K562 (cell line): ENCODE measurements at regions not wholly inside any gene's neighbourhood (a gene's known extent, or its start where the extent isn't known, plus 50 kb on each side); places are given as distances from the start of the nearest gene placed in this dataset.

ENCODE experiments used
- ATAC-seq: fragments of 200-7000 bp; cut with Tn5 transposase; 3 replicates; pipeline ENCODE4 v1.9.1; 2020; ENCODE audit warnings: moderate library complexity
- BruUV-seq: library from RNA; stranded (reverse); fragments of 400-500 nt; replicated peaks from 2 replicates; lab custom pipeline; 2021; lab: Mats Ljungman, UMichigan
- CTCF ChIA-PET: fragments of 300-600 bp; formaldehyde crosslinking; extraction: SDS; loops from one replicate; lab custom pipeline; 2021; ENCODE audit warnings: low intra/inter-chr PET ratio; lab: Yijun Ruan, JAX
- POLR2A ChIA-PET: fragments of 300-600, 350-650 bp; sonication (Branson Sonifier 250); formaldehyde crosslinking; extraction: SDS; loops from one replicate; lab custom pipeline; 2021; ENCODE audit warnings: antibody characterized with exemption, inconsistent platforms; lab: Yijun Ruan, JAX
- DNase-seq, 4 experiments: peaks; one replicate each; pipeline versions ENCODE4 v3.0.0 to v3.0.0-alpha.2; 2011 to 2018; ENCODE audit warnings: low spot score in 3 of 4, mixed read lengths in 3 of 4; ENCODE audit errors: extremely low read depth in 1 of 4
- FAIRE-seq: peaks from 2 replicates; lab custom pipeline; 2011; peaks lifted over from hg19 to GRCh38; lab: Jason Lieb, UNC
- H2AFZ ChIP-seq: 2 replicates; pipeline ENCODE4 v1.6.0; 2011; ENCODE audit warnings: low read depth, low read length, control low read depth, inconsistent platforms
- H3K27ac ChIP-seq: fragments of 200-600 bp; 3 replicates; pipeline ENCODE4 v1.8.0; 2011; ENCODE audit warnings: low read depth, mild to moderate bottlenecking, control low read depth, inconsistent platforms, low read length, moderate library complexity, mixed read lengths; ENCODE audit errors: extremely low read depth
- H3K27me3 ChIP-seq, 2 experiments: fragments of 300-600 bp in 1 of 2; 2 replicates in 1 of 2; 3 replicates in 1 of 2; pipeline versions ENCODE4 v1.6.0 to v1.8.0; 2011; ENCODE audit warnings: inconsistent platforms in 2 of 2, low read length in 2 of 2, mild to moderate bottlenecking in 1 of 2, mixed read lengths in 1 of 2, moderate library complexity in 1 of 2; ENCODE audit not compliant: control insufficient read depth in 2 of 2, insufficient read depth in 2 of 2
- H3K36me3 ChIP-seq: fragments of 300-600 bp; 3 replicates; pipeline ENCODE4 v1.8.0; 2011; ENCODE audit warnings: mild to moderate bottlenecking, low read length, inconsistent platforms; ENCODE audit not compliant: control insufficient read depth, insufficient read depth
- H3K4me1 ChIP-seq, 2 experiments: fragments of 200-600 bp in 1 of 2; replicated peaks in 1 of 2; 2 replicates in 1 of 2; 3 replicates in 1 of 2; pipeline versions ENCODE4 v1.5.1 to v1.8.0; 2011; ENCODE audit warnings: inconsistent platforms in 2 of 2, low read length in 2 of 2, mild to moderate bottlenecking in 1 of 2, mixed read lengths in 1 of 2, moderate library complexity in 1 of 2; ENCODE audit not compliant: control insufficient read depth in 2 of 2, insufficient read depth in 2 of 2
- H3K4me2 ChIP-seq: 2 replicates; pipeline ENCODE4 v1.6.1; 2011; ENCODE audit warnings: low read length, control low read depth, inconsistent platforms, mixed read lengths; ENCODE audit not compliant: insufficient read depth
- H3K4me3 ChIP-seq: fragments of 200-600 bp; sonication (generic), shearing (Covaris generic); 2 replicates; pipeline ENCODE4 v1.5.1; 2016; ENCODE audit warnings: control low read depth, inconsistent platforms
- H3K79me2 ChIP-seq: fragments of 200-600 bp; 3 replicates; pipeline ENCODE4 v1.8.0; 2011; ENCODE audit warnings: low read length, inconsistent platforms; ENCODE audit not compliant: control insufficient read depth, insufficient read depth
- H3K9ac ChIP-seq, 2 experiments: 2 replicates each; pipeline versions ENCODE4 v1.6.0 to v1.6.1; 2011; ENCODE audit warnings: low read depth in 2 of 2, low read length in 2 of 2, control low read depth in 1 of 2, inconsistent platforms in 1 of 2, mild to moderate bottlenecking in 1 of 2, mixed read lengths in 1 of 2; ENCODE audit not compliant: insufficient read depth in 1 of 2
- H3K9me1 ChIP-seq: one replicate; pipeline ENCODE4 v1.6.0; 2011; ENCODE audit warnings: inconsistent platforms, mild to moderate bottlenecking, low read length, moderate library complexity; ENCODE audit not compliant: control insufficient read depth, insufficient read depth
- H3K9me3 ChIP-seq: replicated peaks from 2 replicates; pipeline ENCODE4 v1.5.1; 2011; ENCODE audit warnings: low read depth, low read length, inconsistent platforms; ENCODE audit not compliant: control insufficient read depth, insufficient read depth
- H4K20me1 ChIP-seq: replicated peaks from 2 replicates; pipeline ENCODE4 v1.6.1; 2011; ENCODE audit warnings: low read length, inconsistent platforms, mixed read lengths; ENCODE audit not compliant: control insufficient read depth, insufficient read depth
- KAT7 ChIP-seq: sonication (generic); formaldehyde crosslinking; IDR thresholded peaks from 2 replicates; pipeline ENCODE4 v1.8.0; 2022; ENCODE audit warnings: missing genetic modification reagents, mild to moderate bottlenecking, borderline replicate concordance
- NFIX ChIP-seq: fragments of 250-450 bp; sonication (Bioruptor Pico); IDR thresholded peaks from 2 replicates; pipeline ENCODE4 v1.4.0; 2020; ENCODE audit warnings: low read depth, mild to moderate bottlenecking, moderate library complexity
- SMAD4 ChIP-seq: fragments of 250-450 bp; sonication (Bioruptor Pico); conservative IDR thresholded peaks from 2 replicates; pipeline ENCODE4 v1.8.0; 2021; ENCODE audit warnings: inconsistent platforms, mild to moderate bottlenecking, moderate library complexity
- TRIM28 ChIP-seq: fragments of 450-650 bp; IDR thresholded peaks from 2 replicates; pipeline ENCODE4 v1.6.1; 2017
- USF2 ChIP-seq: sonication (generic); formaldehyde crosslinking; IDR thresholded peaks from 2 replicates; pipeline ENCODE4 v1.5.0; 2020; ENCODE audit warnings: missing genetic modification reagents
- ZC3H11A ChIP-seq: IDR thresholded peaks from 2 replicates; pipeline ENCODE4 v1.6.1; 2012; ENCODE audit warnings: low read depth, low read length, improper control_type of control experiment
- ZFP36 ChIP-seq: fragments of 150-350 bp; IDR thresholded peaks from 2 replicates; pipeline ENCODE4 v1.6.1; 2018; ENCODE audit warnings: low read length, low read depth; ENCODE audit not compliant: partially characterized antibody
- ZNF431 ChIP-seq: sonication (generic); formaldehyde crosslinking; IDR thresholded peaks from 2 replicates; pipeline ENCODE4 v1.8.0; 2022; ENCODE audit warnings: mild to moderate bottlenecking, missing genetic modification reagents
- ZNF444 ChIP-seq: fragments of 250-450 bp; sonication (Bioruptor Pico); IDR thresholded peaks from 2 replicates; pipeline ENCODE4 v1.4.0; 2020; ENCODE audit warnings: mild to moderate bottlenecking, moderate library complexity
- WGBS: fragments of 100-300 bp; shearing (Covaris generic); methylation state at CpG from one replicate; pipeline ENCODE4 v1.1.6; 2016; ENCODE audit warnings: low coverage, mixed read lengths; ENCODE audit not compliant: insufficient coverage; ENCODE audit errors: missing lambda C conversion rate; 5-methylcytosine and 5-hydroxymethylcytosine counted together
- in situ Hi-C: fragments of 300-500 bp; cut with MboI; formaldehyde crosslinking; loops from 4 replicates; pipeline ENCODE4 v1.15.0; 2018; ENCODE audit warnings: inconsistent platforms, mixed read lengths
- intact Hi-C: fragments of 100-400 bp; cut with micrococcal nuclease; formaldehyde crosslinking; loops from 2 replicates; pipeline ENCODE4 v1.14.2; 2022

GRCh38 chr6:14472255-14472985, 354.8 kb downstream of the CD83 start:
- peak; percentile 32 for TF ChIP-seq ZFP36
- peak; percentile 26; the same call in 1 of the 2 replicates for TF ChIP-seq TRIM28
- TF ChIP-seq USF2 (CRISPR knock-in tag) = no peak
- no peak for TF ChIP-seq ZNF444 (CRISPR knock-in tag)
- no peak for TF ChIP-seq NFIX (CRISPR knock-in tag)
- no peak for TF ChIP-seq KAT7 (CRISPR knock-in tag)
- TF ChIP-seq ZNF431 = peak; percentile 90; the same call in 1 of the 2 replicates
- TF ChIP-seq SMAD4 (CRISPR knock-in tag) = 0 out of 2 replicates have a peak, but pooled peaks have one; percentile 33
- TF ChIP-seq ZC3H11A = no peak
- intact Hi-C loops = no loop called here
- BruUV-seq = no TSS peak
- Histone ChIP-seq H3K36me3 (no peaks in the 10 kb centered on the region), H2AFZ (peak overlapping the region; percentile 61), H3K27me3 (no peaks in the 10 kb centered on the region), H3K27ac (no peak overlapping the region; the same call in 2 of the 3 replicates), H3K4me2 (0 out of 2 replicates have a peak overlapping the region, but pooled peaks have one; percentile 1), H3K9me1 (peaks cover under 1% of the 10 kb centered on the region), H3K9me3 (no peaks in the 10 kb centered on the region; the same call in 1 of the 2 replicates), H3K4me1 (peaks cover 27 to 45% of the 10 kb centered on the region in 2 experiments; a peak in 4 of 5 replicates), H3K9ac (no peak overlapping the region), H4K20me1 (no peaks in the 10 kb centered on the region), H3K79me2 (no peaks in the 10 kb centered on the region), H3K4me3 (no peak overlapping the region)
- DNase-seq (no peak), ATAC-seq (no peak), FAIRE-seq (no peak)
- ChIA-PET CTCF (no interaction called here), POLR2A (interaction anchor here (1.0 to 1.3 kb wide), 2 partner anchors 23 to 26 kb away, joined by 3 read pairs; no protein-coding TSS in a partner anchor)
- in situ Hi-C loops = no loop called here
- WGBS = 68% methylated on average over 3 of the region's 3 CpGs
